A673 (cell line): ENCODE measurements at regions not wholly inside any gene's neighbourhood (a gene's known extent, or its start where the extent isn't known, plus 50 kb on each side); places are given as distances from the start of the nearest gene placed in this dataset.

Experiments used
- CTCF ChIP-seq: fragments of 300-800, 200-600 bp; sonication (generic); conservative IDR thresholded peaks from 2 replicates; pipeline ENCODE4 v1.5.1; 2017; ENCODE audit warnings: low read depth, mild to moderate bottlenecking, antibody characterized with exemption, low read length, moderate library complexity, mixed read lengths
- EZH2 ChIP-seq: fragments of 200-600 bp; sonication (generic); IDR thresholded peaks from 2 replicates; pipeline ENCODE4 v1.6.1; 2017; ENCODE audit warnings: borderline replicate concordance, low read depth, mild to moderate bottlenecking, mixed read lengths, antibody characterized with exemption, low read length; ENCODE audit not compliant: poor library complexity, severe bottlenecking

- TF ChIP-seq CTCF (no peak), EZH2 (no peak)
Observed at GRCh38 chr3:117995842-117996437, 1038.7 kb downstream of the IGSF11 start.
